ENCODE measurements at regions not wholly inside any gene's neighbourhood (a gene's known extent, or its start where the extent isn't known, plus 50 kb on each side); places are given as distances from the start of the nearest gene placed in this dataset.

- TF ChIP-seq CHD2 (IDR thresholded peaks at IDR 0.05; ENCODE audit: low read length) (no peak), CTCF (IDR thresholded peaks at IDR 0.05; ENCODE audit: control extremely low read depth in 1 of 3, insufficient read depth in 1 of 3, low read depth in 1 of 3, low read length in 3 of 3) (no peak), CEBPB (IDR thresholded peaks at IDR 0.05; ENCODE audit: low read depth, low read length) (no peak), EP300 (IDR thresholded peaks at IDR 0.05; ENCODE audit: borderline replicate concordance in 1 of 2, low read depth in 2 of 2, low read length in 2 of 2) (no peak), ZNF274 (IDR thresholded peaks at IDR 0.05; ENCODE audit: borderline replicate concordance, extremely low read depth, low read length) (no peak), BCL11A (IDR thresholded peaks at IDR 0.05; ENCODE audit: low read depth in 2 of 2, low read length in 2 of 2) (no peak), ATF3 (IDR thresholded peaks at IDR 0.05; ENCODE audit: insufficient read depth, low read depth, low read length) (no peak), YY1 (IDR thresholded peaks at IDR 0.05; ENCODE audit: low read depth, low read length) (no peak), TCF12 (IDR thresholded peaks at IDR 0.05; ENCODE audit: low read depth, low read length) (no peak)
These were observed 91.9 kb upstream of the SALL4 start for GRCh38 chr20:51894201-51894600.

Data from H1 (cell line).